GM19455 (cell line): ENCODE measurements at regions not wholly inside any gene's neighbourhood (a gene's known extent, or its start where the extent isn't known, plus 50 kb on each side); places are given as distances from the start of the nearest gene placed in this dataset.

Source experiments
- ATAC-seq: cut with Tn5 transposase; IDR thresholded peaks from one replicate; pipeline ENCODE4 v1.9.1; 2021; ENCODE audit not compliant: unreplicated experiment

DNA sequence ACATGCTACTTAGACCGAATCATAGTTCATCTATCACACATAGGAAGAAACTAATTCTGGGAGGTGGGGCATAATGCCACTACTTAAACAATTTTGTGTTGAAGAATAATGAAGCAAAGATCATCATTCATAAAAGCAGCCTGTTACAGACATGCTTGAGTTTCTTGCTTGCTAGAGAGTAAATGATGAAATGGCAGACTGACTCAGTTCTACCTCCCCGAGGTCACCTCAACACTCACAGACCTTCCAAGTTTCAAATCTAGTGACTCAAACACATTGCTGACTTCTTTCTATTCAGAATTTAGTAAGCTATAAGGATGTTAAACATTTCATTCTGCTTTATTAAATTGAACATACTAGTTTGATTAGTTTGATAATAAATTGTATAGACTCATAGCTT, 636.5 kb upstream of the FRG1 start:
- no peak for ATAC-seq

- no peak for ATAC-seq
Observed at GRCh38 chr4:189304809-189305208, 635.9 kb upstream of the FRG1 start.

DNA sequence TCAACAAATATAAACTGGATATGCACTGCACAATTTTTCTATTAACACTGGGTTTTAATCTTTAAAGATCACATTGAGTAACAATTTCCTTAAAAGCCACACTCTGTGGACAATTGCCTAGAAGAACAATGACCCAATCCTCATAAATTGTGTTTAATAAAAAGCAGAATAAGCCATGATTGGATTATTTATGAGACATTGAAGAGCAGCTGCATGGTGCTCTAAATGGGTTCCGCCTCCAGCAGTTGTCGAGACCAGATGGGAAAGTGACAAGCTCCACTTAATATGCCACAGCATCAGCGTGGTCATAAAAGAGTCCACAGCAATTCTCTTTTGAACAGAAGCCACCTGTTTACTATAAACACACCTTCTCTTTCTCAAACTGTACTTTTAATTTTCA, 635.2 kb upstream of the FRG1 start:
- no peak for ATAC-seq

GRCh38 chr4:189311251-189311650, 629.4 kb upstream of the FRG1 start:
- ATAC-seq = no peak

DNA sequence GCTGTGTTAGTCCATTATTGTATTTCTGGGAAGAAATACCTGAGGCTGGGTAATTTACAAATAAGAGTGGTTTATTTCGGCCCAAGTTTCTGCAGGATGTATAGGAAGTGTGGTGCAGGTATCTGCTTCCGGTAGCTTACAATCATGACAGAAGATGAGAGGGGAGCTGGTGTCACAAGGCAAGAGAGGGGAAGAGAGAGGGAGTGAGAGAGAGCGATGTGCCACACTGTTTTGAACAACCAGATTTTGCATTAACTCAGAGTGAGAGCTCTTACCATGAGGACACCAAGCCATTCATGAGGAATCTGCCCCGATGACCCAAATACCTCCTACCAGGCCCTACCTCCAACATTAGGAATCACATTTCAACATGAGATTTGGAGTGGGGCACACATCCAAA, 627.6 kb upstream of the FRG1 start:
- ATAC-seq = no peak

GRCh38 chr4:189313861-189314513, 626.7 kb upstream of the FRG1 start:
- ATAC-seq = no peak

GRCh38 chr4:189322426-189322825, 618.2 kb upstream of the FRG1 start:
- no peak for ATAC-seq

DNA sequence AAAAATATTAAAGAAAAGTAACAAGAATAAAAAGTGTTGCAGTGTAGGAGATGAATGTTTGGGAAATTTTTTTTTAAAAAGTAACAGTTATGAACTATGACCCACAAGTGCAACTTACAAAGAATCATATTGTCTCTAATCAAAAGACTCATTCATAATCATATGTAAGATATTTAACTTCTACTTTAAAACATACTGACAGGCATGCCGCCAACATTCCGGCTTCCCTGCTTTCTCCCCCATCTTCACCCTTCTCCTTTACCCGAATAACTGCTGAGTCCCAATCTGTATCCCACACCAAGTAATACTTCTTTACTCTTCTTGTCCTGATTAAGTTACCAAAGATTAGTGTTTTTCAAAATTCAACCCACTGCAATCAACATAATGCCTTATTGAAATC, 598.8 kb upstream of the FRG1 start:
- no peak for ATAC-seq

- ATAC-seq = no peak
Observed at GRCh38 chr4:189355590-189355989, 585.1 kb upstream of the FRG1 start.

GRCh38 chr4:189362364-189362763, 578.3 kb upstream of the FRG1 start:
- no peak for ATAC-seq

DNA sequence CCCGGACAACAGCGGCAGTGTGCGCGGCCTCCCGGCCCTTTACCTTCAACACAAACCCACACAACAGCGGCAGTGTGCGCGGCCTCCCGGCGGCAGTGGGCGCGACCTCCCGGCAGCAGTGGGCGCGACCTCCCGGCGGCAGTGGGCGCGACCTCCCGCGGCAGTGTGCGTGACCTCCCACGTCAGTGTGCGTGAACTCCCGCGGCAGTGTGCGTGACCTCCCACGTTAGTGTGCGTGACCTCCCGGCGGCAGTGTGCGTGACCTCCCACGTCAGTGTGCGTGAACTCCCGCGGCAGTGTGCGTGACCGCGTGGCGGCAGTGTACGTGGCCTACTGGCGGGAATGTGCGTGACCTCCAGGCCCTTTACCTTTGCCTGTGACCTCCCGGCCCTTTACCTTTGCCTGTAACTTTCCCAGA, 576.6 kb upstream of the FRG1 start:
- ATAC-seq = no peak

GRCh38 chr4:189365451-189365850, 575.2 kb upstream of the FRG1 start:
- ATAC-seq = no peak

DNA sequence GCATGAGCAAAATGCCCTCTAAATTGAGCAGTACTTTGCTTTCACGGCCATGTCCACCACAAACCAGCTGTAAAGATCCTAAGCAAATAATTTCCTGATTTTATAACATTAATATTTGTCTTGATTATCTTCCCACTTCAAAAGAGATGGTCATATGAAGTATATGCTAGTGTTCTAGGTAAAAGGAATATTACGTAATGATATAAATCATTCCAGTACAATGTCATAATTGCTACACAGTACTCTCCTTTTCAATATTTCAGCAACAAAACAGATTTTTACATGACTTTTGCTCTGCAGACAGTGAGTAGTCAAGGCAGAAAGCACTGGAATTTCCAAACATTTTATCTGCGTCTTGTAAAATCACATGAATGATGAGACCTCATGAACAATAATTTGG, 572.8 kb upstream of the FRG1 start:
- no peak for ATAC-seq

DNA sequence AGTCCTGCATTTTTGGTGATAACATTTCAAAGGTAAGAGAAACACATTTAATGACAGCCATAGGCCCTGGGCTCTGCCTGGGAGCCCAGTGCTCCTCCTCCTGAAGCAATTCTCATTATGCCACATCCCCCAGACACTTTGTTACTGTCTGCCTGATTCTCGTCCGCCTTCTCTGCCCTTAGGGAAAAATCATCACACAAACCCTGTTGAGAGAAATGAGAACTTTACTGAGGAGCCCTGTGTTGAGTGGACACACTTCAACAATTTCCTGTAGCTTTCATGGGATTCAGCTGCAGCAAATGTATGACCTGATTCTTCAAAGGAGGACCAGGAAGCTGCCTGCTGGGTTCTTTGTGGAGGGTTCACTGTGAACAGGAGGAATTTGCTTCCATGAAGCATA, 566.5 kb upstream of the FRG1 start:
- no peak for ATAC-seq

- ATAC-seq = no peak
Observed at GRCh38 chr4:189376901-189377300, 563.8 kb upstream of the FRG1 start.

GRCh38 chr4:189377569-189377968, 563.1 kb upstream of the FRG1 start:
- ATAC-seq = no peak

DNA sequence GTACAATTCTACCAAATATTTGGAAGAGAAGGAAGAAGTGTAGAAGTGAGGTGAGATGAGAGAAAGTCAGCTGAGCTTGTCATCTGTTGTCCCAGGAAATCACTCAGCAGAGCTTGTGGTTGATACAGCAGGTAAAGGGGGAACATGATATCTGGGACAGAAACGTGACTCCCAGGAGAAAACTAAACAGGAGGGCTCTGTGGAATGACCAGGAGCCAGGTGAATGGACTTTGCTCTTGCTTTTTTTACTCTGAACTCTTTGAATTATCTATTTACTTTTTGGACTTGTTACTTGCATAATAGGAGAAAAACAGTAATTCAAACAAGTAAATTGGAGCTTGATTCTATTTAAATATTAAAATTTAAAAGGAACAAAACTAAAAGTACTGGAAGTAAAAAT, 555.6 kb upstream of the FRG1 start:
- ATAC-seq = no peak

DNA sequence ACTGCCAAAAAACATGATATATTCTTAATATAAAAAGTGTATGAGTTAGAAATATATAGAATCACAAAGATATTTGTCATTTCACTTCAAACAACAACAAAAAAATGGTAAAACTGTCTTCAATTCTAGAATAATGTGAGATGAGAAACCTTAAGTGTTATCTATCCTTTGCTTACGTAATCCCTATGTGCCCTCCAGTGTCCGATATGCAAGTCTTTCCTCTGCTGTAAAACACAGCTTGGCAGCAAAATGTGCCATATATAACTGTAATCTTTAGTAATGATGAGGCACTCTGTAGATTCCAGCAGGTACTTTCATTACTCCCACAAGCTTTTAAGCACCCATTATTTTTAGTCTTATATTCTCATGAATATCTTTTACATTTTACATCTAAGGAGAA, 555.1 kb upstream of the FRG1 start:
- ATAC-seq = no peak

DNA sequence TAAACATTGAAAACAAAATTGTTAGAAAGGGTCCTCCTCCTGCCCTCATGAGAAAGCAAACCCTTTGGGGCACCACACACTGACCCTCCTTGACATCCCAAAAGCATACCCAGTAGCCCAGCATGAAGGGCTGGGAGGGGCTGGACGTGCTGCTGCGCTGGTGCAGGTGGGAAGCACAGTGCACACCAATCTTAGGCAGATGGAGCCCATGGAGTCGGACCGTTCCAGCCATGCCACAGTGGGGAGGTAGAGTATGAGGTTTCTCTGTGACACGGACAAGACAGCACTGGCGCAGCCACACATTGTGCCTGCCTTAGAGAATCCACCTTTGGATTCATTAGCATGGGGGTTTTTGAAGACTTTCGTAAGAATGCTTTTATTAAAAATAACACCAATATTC, 544.2 kb upstream of the FRG1 start:
- ATAC-seq = no peak

GRCh38 chr4:189404271-189404670, 536.4 kb upstream of the FRG1 start:
- ATAC-seq = no peak

GRCh38 chr4:189409158-189409557, 531.5 kb upstream of the FRG1 start:
- no peak for ATAC-seq

DNA sequence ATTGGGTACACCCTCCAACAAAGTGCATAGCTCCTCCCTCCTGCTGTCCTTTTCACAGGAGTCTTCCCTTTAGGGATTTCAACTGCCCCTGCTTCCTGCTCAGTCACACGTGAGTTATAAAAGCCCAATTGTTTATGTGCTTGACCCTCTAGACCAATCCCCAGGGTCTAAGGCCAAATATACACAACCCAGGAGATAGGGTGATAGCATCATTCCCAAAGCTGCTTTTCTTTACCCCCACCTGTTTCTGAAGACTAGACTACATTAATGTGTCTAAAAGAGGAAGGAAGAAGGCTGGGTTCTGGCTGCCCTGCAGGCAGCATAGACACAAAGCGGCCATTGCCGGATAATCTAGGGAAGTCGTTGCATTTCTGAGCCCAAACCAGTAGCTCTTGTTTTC, 526.7 kb upstream of the FRG1 start:
- ATAC-seq = no peak

- ATAC-seq = no peak
Observed at GRCh38 chr4:189420572-189420971, 520.1 kb upstream of the FRG1 start.

DNA sequence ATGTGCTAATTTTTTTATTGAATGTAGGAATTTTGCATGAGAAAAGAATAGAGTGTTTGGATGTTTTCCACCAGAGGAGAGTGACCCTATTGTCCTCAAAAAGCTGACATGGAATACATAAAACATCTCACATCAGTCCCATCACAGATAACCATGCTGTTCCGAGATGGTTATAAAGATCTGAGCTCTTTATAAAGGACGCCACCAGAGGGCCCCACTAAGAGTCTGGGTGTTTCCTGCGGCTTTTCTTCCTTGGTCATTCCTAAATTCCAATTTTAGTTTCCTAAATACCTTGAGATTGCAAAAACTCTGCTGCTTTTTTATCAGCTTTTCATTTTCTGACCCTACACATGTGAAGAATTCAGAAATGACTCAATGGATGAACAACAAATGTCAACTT, 504.5 kb upstream of the FRG1 start:
- ATAC-seq = no peak
